ENCODE measurements at regions not wholly inside any gene's neighbourhood (a gene's known extent, or its start where the extent isn't known, plus 50 kb on each side); places are given as distances from the start of the nearest gene placed in this dataset.
A peak's percentile ranks its signal among the peaks of the same experiment; 100 is the strongest.
"Not testable (repeated sequence)": the region's sequence is repeated elsewhere in the genome, so short reads cannot be mapped to it uniquely, and the experiment has no call there.

DNA sequence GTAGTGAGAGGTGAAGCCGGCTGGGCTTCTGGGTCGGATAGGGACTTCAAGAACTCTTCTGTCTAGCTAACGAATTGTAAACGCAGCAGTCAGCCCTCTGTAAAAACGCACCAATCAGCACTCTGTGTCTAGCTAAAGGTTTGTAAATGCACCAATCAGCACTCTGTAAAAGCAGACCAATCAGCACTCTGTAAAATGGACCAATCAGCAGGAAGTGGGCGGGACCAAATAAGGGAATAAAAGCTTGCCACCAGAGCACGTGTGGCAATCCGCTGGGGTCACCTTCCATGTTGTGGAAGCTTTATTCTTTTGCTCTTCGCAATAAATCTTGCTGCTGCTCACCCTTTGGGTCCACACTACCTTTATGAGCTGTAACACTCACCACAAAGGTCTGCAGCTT lies 267.9 kb downstream of the INHBA start:
- not testable (repeated sequence) for DNase-seq (ENCODE audit: low read depth in 2 of 2)

DNA sequence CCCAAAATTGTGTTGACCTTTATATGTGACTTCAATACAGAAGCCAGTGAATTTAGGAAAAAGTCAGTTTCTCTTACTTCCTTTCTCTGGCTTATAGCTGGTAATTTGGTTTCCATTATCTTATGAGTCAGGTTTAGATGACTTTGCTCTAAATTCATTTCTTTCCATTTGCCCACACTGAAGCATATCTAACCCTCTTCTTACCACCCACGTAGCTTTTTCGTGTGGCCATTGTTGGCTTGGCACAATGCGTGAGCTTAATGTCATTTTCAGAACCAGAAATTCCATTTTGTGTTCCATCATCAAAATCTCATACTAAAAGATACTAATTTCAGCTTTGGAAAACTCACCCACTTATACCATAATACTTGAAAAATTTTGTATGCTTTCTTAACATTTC lies 271.2 kb downstream of the INHBA start:
- no peak for DNase-seq (ENCODE audit: low read depth in 2 of 2)

DNA sequence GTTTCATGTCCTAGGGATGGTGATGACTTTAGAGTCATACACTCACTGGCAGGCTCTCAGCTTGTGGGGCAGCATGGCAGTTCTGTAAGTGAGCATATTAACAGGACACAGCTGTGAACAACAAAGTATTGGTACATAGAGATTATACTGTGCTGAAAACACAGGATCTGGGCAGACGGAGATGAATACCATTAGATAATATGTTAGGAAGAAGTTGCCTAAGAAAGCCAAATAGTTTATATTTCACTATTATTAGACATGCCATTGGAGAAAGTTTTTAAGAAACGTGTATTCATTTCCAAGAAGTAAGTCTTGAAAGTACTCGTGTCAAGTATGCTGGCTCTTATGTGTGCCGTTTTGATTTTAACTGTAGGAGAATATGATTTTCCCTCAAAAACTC lies 274.5 kb downstream of the INHBA start:
- DNase-seq (ENCODE audit: low read depth in 2 of 2), result no peak

DNA sequence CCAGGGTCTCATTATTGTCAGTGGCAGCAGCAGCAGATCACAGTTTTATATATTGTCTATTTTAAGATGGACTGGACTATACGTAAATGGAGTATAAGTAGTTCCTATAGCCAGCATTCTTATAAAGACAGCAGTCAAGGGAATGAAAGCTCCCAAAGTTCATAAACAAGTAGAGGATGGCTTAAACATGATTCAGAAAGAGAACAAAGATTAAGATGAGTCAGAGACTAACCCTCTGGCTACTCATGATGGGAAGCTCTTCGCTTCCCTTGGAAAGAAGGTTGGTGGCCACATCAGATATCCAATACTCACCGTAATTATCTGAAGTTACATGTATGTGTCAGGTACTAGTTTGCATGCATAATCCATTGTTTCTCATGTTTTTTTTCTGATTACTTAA lies 277.0 kb downstream of the INHBA start:
- DNase-seq (ENCODE audit: low read depth in 2 of 2), result peak in 1 of 2 donors; percentile 50

DNA sequence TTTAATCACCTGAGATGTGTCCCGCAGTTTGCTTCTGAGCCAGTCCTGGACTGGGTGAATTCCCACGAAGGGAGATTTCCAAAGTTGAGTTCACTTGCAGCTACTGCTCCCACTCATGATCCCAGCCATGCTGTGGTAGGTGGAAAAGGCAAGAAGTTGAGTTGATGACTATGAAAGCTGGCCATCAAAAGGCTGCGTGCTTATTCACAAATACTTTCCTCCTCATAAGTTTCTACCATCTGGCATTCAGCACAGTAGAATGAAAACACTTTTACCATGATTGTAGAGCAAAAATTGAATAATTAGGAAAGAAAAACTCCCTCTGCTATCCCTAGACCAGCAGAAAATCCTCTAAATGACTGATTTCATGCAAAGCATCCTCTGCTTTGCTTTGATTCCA lies 281.8 kb downstream of the INHBA start:
- no peak for DNase-seq (ENCODE audit: low read depth in 2 of 2)

DNA sequence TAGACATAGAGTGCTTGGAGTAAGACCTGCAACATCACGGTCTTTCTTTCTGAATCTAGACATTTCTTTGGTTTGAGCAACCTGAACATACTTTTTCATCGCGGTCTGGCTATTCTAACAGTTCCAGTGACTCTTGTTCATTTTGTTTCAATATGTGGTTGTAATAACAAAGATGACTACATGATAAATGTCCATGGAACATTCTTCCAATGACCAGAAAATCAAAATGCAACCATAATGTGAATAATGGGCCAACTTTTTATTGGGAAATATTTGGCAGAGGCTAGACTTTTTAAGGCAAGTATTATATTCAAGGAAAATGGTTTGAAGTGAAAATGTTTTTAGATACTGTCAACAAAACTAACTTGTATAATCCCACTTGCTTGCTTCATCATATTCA lies 282.5 kb downstream of the INHBA start:
- DNase-seq (ENCODE audit: low read depth in 2 of 2), result no peak

DNA sequence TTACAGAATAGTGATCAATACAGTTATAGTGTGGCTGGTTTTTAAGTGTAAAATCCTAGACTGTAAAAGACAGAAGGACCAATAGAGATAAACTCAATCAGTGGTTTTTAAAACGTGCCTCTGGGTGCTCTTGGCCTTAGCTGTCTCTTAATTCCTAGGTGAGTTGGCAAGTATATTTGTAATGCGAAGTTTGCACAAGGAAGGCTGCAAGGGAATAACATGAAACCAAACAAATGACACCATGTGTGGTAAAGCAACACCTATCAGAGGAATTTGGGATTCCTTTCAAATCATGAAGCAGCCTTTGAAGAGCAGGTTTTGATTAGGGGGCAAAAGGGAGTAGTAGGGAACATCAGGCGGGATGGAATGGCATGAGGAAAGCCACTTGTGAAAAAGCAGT lies 284.6 kb downstream of the INHBA start:
- DNase-seq (ENCODE audit: low read depth in 2 of 2), result no peak

DNA sequence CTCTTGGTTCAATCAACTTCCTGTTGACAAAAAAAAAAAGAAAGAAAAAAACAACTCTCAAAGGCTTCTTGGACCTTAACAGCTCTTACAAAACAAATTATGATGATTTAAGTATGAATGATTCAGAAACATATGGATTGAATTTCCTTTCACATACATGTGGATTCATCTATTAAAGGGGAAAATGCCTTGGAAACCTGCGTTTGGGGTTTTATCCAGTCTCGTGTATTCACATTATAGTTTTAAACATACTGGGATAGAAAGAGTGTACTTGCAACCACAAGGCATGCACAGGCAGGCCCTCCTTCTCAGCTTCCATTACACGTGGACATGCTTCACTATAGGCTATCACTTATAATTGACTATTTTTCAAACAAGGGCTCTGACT lies 286.7 kb downstream of the INHBA start:
- DNase-seq (ENCODE audit: low read depth in 2 of 2), result no peak

DNA sequence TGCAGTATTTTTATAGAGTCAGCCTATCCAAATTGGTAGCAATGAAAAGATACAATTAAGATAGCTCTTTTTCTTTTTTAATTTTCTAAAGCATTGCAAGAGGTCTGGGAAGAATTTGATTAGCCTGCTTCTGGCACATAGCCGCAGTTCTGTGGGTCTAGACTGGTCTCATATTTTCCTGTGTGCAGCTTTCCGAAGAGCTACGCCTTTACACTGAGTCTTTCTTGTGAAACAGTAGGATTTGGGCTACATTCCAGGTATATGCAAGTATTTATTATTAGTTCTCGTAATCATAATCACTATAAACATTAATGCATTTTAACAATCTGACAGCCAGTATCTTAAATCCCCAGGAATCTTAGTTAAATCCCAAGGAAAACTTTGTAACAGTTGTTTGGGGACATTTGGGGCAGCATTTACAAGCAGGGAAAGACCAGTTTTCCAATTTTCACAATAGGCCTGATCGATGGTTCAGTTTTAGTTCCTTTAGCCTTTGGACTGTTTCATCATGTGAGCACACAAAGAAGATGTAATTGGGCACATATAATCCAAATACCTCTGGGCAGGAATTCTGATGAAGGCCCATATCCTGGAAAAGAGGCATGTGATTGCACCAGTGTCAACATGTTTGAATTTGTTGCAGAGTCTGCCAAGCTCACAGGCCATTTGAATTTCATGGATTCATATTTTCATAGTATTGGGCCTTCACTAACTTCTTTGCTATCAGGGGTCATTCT lies 287.3 kb downstream of the INHBA start:
- DNase-seq (ENCODE audit: low read depth in 2 of 2), result no peak

DNA sequence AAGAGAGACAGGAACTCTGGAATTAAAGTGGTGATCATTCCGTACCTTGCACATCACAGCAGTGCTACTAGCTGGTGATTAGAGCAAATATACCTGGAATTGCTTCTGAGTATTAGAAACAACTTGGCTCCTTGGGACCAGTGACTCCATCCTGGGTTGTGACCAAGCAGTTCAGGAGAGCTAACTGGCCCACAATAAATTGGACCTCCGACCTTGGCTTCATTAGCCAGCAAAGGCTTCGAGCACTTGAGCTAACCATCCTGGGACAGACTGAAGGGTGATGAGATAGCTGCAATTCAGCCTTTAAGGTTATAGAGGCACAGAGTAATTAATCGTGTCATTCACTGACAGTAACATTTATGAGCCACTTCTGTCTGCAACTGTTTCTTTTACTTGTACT lies 287.8 kb downstream of the INHBA start:
- no peak for DNase-seq (ENCODE audit: low read depth in 2 of 2)

DNA sequence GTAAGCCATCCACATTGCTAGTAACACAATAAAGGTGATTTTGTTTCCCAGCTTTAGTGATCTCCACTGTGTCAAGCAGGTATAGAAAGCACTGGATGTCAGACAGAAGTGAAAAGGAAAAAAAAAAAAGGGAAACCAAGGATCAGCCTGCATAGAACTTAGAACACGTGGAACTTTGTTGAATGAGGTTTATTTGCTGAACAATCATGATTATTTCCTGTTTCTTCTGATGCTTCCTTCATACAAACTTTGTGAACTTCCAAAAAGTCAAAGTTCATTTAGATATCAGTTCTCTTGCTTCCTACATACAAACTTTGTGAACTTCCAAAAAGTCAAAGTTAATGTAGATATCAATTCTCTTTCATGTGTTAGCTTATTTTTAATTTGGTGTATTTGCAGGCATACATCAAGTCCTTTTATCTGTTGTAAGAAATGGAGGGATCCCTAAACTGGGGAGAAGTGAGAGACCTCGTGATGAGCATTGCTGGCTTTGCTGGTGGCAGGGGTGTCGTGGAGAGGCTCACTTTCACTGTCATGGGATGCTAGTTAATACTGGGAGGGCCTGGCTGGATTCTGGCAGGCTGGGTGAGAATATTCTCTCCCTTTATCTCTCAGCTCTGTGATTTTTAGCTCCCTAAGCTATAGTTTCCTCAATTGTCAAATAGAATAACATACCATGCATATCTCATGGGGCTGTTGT lies 298.4 kb downstream of the INHBA start:
- peak in 1 of 2 donors; percentile 7 for DNase-seq (ENCODE audit: low read depth in 2 of 2)

DNA sequence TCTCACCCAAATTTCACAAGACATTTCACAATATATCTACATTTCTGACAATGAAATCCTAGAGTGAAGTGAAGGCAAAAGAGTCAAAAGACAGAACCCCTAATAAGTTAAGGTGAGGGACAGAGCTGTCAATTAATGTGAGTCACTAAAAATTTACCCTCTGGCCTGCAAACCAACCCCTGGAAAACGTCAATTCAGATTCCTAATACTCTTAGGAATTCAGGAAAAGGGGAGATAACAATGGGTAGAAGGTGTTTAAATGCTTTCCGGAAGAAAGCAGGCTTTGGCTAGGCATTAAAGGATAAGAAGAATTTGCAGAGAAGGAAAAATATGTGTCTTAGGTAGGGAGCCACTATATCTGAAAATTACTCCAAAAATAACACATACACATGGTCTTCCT lies 299.6 kb downstream of the INHBA start:
- peak in 1 of 2 donors; percentile 19 for DNase-seq (ENCODE audit: low read depth in 2 of 2)

DNA sequence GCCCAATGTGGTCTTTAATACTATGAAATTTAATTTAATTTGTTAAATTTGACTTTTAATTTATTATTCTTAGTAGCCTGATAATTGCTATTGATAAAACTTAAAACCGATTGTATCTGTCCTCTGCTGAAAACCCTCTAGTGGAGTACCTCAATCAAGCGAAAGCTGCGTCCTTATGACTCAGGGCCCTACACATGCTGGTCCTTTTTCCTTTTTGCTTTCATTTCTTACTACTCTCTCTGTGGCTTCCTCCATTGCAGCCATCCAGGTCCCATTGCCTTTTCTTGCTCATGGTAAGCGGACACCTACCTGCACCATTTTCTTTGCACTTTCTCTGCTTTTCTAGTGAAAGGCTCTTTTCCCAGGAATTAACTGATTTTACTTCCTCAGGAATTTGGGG lies 301.1 kb downstream of the INHBA start:
- DNase-seq (ENCODE audit: low read depth in 2 of 2), result no peak

DNA sequence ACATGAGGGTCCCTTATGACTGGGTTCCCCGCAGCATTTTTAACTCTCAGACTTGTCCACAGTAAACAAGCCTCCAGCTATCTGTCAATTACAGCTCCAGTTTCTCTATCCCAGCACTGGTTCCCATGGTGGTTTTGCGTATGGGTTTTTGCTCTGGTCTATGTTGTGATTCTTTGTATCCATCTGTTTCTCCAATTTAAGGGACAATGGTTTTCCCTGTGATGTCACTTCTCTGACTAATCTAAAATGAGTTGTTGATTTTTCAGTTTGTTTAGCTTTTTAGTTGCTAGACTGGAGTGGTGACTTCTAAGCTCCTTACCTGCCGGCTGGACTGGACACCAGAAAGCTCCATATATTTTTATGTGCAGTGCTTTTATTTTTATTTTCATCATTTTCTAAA lies 303.7 kb downstream of the INHBA start:
- DNase-seq (ENCODE audit: low read depth in 2 of 2), result no peak

DNA sequence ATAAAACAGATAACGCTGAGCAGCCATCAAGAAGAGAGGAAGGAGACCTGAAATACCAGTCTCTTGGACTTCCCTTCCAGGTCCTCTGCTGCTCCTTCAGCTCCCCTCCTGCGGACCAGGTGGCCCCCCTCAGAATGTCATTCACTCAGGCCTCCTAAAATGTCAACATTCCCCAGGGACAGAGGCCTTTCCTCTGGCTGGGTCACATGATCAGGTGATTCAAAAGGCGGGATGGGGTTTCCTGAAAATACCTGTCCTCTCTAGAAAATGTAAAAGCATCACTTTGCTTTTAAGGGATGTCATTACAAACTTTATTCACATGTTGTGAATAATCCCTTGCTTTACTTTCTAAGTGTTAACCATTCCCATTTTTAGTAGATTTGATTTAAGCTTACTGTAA lies 311.1 kb downstream of the INHBA start:
- no peak for DNase-seq (ENCODE audit: low read depth in 2 of 2)

DNA sequence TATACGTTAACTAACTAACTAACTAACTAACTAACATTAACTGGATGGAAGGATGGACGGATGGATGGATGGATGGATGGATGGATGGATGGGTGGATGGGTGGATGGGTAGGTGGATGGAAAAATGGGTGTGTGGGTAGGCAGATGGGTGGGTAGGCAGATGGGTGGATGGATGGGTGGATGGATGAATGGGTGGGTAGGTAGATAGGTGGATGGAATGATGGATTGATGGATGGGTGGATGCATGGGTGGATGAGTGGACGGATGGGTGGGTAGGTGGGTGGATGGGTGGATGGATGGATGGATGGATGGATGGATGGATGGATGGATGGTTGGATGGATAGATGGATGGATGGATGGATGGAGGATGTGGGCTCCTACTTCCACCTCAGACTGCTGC lies 314.0 kb downstream of the INHBA start:
- not testable (repeated sequence) for DNase-seq (ENCODE audit: low read depth in 2 of 2)

DNA sequence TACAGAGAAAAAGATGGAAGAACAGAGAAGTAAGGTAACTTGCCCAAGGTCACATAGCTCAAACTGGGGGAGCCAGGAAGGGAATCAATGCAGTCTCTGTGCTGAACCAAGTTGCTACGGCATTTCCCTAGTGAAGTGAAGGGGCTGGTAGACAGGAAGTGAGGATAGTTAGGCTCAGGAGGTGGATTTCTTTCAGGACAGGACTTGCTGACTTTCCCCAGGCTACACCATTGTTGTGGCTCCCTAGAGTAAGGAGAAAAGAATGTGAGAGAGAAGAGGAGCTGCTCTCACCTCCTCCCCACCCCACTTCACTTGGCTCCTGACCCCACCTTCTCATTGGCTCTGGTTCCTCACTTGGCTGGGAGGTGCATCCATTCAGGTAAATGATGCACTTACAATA lies 316.9 kb downstream of the INHBA start:
- no peak for DNase-seq (ENCODE audit: low read depth in 2 of 2)

DNA sequence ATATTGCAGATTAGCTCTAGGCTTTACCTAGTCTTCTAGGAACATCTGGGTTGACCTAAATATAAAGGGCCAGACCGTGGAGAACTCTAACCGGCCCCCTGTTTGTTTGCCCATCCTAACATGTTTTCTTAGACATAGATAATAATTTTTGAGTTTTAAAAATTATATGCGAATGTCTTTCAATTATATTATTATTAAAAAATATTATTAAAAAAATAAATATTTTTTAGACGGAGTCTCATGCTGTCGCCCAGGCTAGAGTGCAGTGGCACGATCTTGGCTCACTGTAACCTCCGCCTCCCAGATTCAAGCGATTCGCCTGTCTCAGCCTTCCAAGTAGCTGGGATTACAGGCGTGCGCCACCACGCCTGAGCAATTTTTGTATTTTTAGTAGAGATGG lies 318.5 kb downstream of the INHBA start:
- no peak for DNase-seq (ENCODE audit: low read depth in 2 of 2)

DNA sequence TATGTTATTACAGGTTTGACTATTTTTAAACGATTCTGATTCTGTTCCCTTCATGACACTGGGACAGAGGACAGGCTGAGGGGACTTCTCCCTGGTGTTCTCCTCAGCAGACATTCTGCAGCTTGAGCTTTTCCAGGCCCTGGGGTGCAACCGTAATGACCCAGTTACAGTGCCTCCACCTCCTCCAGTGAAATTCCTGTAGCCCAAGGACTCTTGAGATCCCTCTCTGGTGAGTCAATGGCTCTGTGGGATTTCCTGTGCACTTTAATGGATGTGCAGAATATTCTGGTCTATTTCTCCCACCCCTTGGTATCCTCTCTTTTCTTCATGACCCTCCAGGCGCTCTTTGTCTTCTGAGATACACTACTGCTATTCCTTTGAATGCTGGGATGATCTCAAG lies 319.3 kb downstream of the INHBA start:
- DNase-seq (ENCODE audit: low read depth in 2 of 2), result no peak

DNA sequence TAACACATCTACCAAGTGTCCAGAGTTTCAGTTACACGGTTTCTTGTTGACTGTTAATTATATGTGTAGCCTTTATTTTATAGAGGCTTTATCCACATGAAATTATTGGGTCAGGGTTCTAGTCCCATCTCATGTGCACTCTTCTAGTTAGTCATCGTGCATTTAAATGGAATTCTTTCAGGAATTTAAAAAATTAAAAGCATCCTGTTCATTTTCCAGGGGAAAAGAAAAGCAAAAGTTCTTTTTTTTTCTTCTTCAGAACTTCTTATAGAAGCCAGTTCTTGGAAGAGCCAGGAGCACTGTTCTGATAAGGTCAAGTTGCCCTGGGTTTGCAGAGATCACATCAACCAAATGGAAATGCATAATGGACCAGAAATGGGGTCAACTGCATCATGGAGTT lies 324.7 kb downstream of the INHBA start:
- DNase-seq (ENCODE audit: low read depth in 2 of 2), result no peak

DNA sequence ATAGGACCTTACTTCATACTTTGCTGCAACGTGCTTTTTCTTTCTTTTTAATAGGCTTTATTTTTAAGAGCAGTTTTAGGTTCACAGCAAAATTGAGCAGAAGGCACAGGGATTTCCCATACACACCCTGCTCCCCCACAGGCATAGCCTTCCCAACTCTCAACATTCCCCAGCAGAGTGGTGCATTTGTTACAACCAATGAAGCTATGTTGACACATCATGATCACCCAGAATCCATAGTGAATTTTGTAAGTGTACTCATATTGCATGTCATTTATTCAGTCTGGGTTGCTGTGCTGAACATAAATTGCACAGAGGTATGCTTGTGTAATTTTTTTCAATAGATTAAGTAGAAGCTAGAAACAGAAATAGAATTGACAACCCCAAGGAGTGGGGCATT lies 327.3 kb downstream of the INHBA start:
- DNase-seq (ENCODE audit: low read depth in 2 of 2), result no peak

DNA sequence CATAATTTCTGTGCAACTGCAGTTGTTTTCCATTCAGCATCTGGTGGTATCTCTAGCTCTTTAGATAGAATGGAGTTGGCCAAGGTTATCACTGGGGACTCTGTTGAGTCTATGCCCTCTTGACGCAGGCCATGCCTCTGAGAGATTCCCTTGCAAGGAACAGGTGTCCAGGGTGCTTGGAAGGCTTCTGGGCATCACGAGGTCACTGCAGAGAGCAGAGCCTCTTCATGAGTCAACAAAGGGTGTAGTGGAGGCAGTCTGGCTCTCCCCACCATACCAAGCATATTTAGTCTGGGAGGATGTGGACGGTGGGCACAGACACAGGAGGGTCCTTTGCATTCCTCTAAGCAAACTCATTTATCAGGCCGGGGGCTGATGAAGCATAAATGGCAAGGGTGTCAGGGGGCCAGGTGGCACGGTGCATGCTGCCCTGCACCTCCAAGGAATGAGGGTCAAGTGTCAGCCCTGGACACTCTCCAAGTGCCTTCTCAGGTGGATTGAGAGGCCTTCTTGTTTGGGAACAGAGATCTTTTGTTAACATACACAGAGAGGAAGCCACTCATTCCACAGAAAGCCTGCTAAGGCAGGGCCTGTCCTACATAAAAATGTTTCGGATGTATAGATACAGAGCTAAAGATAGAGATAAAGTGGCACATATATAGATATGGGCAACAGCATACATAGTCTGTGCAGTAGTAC lies 328.6 kb downstream of the INHBA start:
- DNase-seq (ENCODE audit: low read depth in 2 of 2), result no peak

Measured in dermis microvascular lymphatic vessel endothelial cell (primary cell).